ENCODE measurements at regions not wholly inside any gene's neighbourhood (a gene's known extent, or its start where the extent isn't known, plus 50 kb on each side); places are given as distances from the start of the nearest gene placed in this dataset.

DNA sequence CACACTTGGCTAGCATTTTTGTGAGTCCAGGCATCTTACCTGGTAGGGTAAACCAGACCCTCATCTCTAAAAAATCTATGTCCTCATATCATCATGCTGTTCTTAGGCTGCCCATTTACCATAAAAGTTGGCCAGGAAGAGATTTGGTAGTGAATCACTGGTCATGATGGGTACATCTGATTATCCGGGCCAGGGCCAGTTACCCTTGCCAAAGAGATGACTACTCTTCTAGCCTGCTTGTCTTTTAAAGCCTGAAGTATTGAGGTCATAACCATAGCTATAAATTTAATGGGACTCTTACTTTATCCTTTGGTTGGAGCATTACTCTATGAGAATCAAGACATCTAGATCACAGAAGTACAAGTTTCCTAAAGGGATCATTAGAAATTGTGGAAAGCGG is 276.8 kb downstream of the TENT5A start:
- Histone ChIP-seq H3K9me3 (replicated peaks; ENCODE audit: control insufficient read depth, insufficient read depth, low read length) (no peaks in the 10 kb centered on the region), H3K27me3 (replicated peaks in 1 of 2; ENCODE audit: control insufficient read depth in 2 of 2, insufficient read depth in 2 of 2, low read length in 1 of 2) (no peaks in the 10 kb centered on the region), H3K27ac (ENCODE audit: control insufficient read depth, insufficient read depth) (no peak overlapping the region), H3K9ac (ENCODE audit: control insufficient read depth, insufficient read depth, low read length) (no peak overlapping the region), H3K4me2 (ENCODE audit: control insufficient read depth, insufficient read depth) (no peak overlapping the region), H3K79me2 (ENCODE audit: control insufficient read depth, insufficient read depth, low read length) (no peaks in the 10 kb centered on the region), H3K4me3 (no peak overlapping the region), H3K36me3 (ENCODE audit: control insufficient read depth in 2 of 2, insufficient read depth in 2 of 2, low read length in 1 of 2) (no peaks in the 10 kb centered on the region), H2AFZ (ENCODE audit: control insufficient read depth, low read depth, low read length) (no peak overlapping the region), H4K20me1 (ENCODE audit: control insufficient read depth, insufficient read depth) (no peaks in the 10 kb centered on the region), H3K4me1 (ENCODE audit: control insufficient read depth, insufficient read depth, low read length) (no peaks in the 10 kb centered on the region)
- CTCF ChIA-PET: no interaction called here
- TF ChIP-seq ZNF622 (IDR thresholded peaks at IDR 0.05) (no peak), PRDM15 (CRISPR knock-in tag; IDR thresholded peaks at IDR 0.05) (no peak), NFIC (IDR thresholded peaks at IDR 0.05; ENCODE audit: low read depth, low read length) (no peak), PAX5 (IDR thresholded peaks at IDR 0.05; ENCODE audit: borderline replicate concordance, low read depth, low read length) (no peak), SIN3A (IDR thresholded peaks at IDR 0.05; ENCODE audit: low read depth, low read length) (no peak), TARDBP (IDR thresholded peaks at IDR 0.05; ENCODE audit: borderline replicate concordance) (no peak), FOXK2 (IDR thresholded peaks at IDR 0.05) (no peak), FOXM1 (IDR thresholded peaks at IDR 0.05; ENCODE audit: low read depth, low read length) (no peak), LARP7 (IDR thresholded peaks at IDR 0.05) (no peak), E2F4 (IDR thresholded peaks at IDR 0.05; ENCODE audit: low read depth, low read length) (no peak)
- TF ChIP-seq, protein P1, sequence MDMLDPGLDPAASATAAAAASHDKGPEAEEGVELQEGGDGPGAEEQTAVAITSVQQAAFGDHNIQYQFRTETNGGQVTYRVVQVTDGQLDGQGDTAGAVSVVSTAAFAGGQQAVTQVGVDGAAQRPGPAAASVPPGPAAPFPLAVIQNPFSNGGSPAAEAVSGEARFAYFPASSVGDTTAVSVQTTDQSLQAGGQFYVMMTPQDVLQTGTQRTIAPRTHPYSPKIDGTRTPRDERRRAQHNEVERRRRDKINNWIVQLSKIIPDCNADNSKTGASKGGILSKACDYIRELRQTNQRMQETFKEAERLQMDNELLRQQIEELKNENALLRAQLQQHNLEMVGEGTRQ (IDR thresholded peaks at IDR 0.05; ENCODE audit: borderline replicate concordance, low read depth, low read length): no peak
- TF ChIP-seq, protein P2, sequence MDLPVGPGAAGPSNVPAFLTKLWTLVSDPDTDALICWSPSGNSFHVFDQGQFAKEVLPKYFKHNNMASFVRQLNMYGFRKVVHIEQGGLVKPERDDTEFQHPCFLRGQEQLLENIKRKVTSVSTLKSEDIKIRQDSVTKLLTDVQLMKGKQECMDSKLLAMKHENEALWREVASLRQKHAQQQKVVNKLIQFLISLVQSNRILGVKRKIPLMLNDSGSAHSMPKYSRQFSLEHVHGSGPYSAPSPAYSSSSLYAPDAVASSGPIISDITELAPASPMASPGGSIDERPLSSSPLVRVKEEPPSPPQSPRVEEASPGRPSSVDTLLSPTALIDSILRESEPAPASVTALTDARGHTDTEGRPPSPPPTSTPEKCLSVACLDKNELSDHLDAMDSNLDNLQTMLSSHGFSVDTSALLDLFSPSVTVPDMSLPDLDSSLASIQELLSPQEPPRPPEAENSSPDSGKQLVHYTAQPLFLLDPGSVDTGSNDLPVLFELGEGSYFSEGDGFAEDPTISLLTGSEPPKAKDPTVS (IDR thresholded peaks at IDR 0.05; ENCODE audit: low read depth, low read length): no peak
- TF ChIP-seq, protein P3, sequence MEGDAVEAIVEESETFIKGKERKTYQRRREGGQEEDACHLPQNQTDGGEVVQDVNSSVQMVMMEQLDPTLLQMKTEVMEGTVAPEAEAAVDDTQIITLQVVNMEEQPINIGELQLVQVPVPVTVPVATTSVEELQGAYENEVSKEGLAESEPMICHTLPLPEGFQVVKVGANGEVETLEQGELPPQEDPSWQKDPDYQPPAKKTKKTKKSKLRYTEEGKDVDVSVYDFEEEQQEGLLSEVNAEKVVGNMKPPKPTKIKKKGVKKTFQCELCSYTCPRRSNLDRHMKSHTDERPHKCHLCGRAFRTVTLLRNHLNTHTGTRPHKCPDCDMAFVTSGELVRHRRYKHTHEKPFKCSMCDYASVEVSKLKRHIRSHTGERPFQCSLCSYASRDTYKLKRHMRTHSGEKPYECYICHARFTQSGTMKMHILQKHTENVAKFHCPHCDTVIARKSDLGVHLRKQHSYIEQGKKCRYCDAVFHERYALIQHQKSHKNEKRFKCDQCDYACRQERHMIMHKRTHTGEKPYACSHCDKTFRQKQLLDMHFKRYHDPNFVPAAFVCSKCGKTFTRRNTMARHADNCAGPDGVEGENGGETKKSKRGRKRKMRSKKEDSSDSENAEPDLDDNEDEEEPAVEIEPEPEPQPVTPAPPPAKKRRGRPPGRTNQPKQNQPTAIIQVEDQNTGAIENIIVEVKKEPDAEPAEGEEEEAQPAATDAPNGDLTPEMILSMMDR (IDR thresholded peaks at IDR 0.05 in 2 of 3, conservative IDR thresholded peaks at IDR 0.05 in 1 of 3; ENCODE audit: control insufficient read depth in 2 of 3, extremely low read depth in 1 of 3, insufficient read depth in 1 of 3, low read depth in 3 of 3, low read length in 3 of 3): no peak
- ATAC-seq (no peak), FAIRE-seq (no peak), DNase-seq (ENCODE audit: low read depth, low spot score) (no peak)
- POLR2A ChIA-PET: no interaction called here
- SMC1A ChIA-PET (ENCODE audit: uncharacterized antibody, unreplicated experiment): no interaction called here
- in situ Hi-C loops (cut with MboI): no loop called here
- BruUV-seq (replicated peaks): no TSS peak
- intact Hi-C loops (cut with micrococcal nuclease; ENCODE audit: unreplicated experiment): no loop called here
- RAD21 ChIA-PET (ENCODE audit: unreplicated experiment): no interaction called here
- WGBS (ENCODE audit: insufficient coverage, insufficient replicate concordance, low lambda C conversion rate, missing lambda C conversion rate): 76% methylated on average over 2 of the region's 2 CpGs
